ENCODE measurements at regions not wholly inside any gene's neighbourhood (a gene's known extent, or its start where the extent isn't known, plus 50 kb on each side); places are given as distances from the start of the nearest gene placed in this dataset.

- TF ChIP-seq MXI1 (IDR thresholded peaks at IDR 0.05; ENCODE audit: low read depth, low read length) = no peak
Measured at GRCh38 chr6:40276141-40276540, 311.0 kb downstream of the LRFN2 start (continued).

- Histone ChIP-seq H3K27ac (ENCODE audit: low read depth in 2 of 2, low read length in 1 of 2) (no peak overlapping the region), H3K27me3 (ENCODE audit: insufficient read depth) (no peaks in the 10 kb centered on the region), H3K4me3 (ENCODE audit: low read depth in 2 of 2, low read length in 1 of 2) (no peak overlapping the region), H4K20me1 (ENCODE audit: insufficient read depth) (no peaks in the 10 kb centered on the region), H3K4me2 (no peak overlapping the region), H3K4me1 (ENCODE audit: control insufficient read depth in 1 of 2, insufficient read depth in 2 of 2, low read depth in 1 of 2, low read length in 1 of 2) (peaks cover 0 to 8% of the 10 kb centered on the region in 2 experiments; a peak in 1 of 4 replicates), H3K79me2 (ENCODE audit: insufficient read depth) (no peaks in the 10 kb centered on the region), H3K9ac (no peak overlapping the region), H3K9me2 (no peaks in the 10 kb centered on the region), H2AFZ (ENCODE audit: low read depth) (no peak overlapping the region), H3K9me3 (no peaks in the 10 kb centered on the region), H3K36me3 (replicated peaks in 1 of 2; ENCODE audit: control insufficient read depth in 1 of 2, insufficient read depth in 2 of 2, low read length in 1 of 2) (no peaks in the 10 kb centered on the region), H3F3A (replicated peaks; ENCODE audit: insufficient read depth) (no peaks in the 10 kb centered on the region)
- ChIA-PET CTCF (no interaction called here), POLR2A (no interaction called here)
- whole genome bisulfite sequencing (ENCODE audit: low lambda C conversion rate) = 17% methylated on average over 2 of the region's 2 CpGs
- TF ChIP-seq JUND (IDR thresholded peaks at IDR 0.05) (no peak), SMC3 (IDR thresholded peaks at IDR 0.05; ENCODE audit: low read depth, low read length) (no peak), ELF1 (IDR thresholded peaks at IDR 0.05) (no peak), TCF12 (IDR thresholded peaks at IDR 0.05) (no peak), RXRA (IDR thresholded peaks at IDR 0.05; ENCODE audit: borderline replicate concordance, low read depth) (no peak), RAD21 (IDR thresholded peaks at IDR 0.05; ENCODE audit: low read length) (no peak), EP300 (IDR thresholded peaks at IDR 0.05; ENCODE audit: borderline replicate concordance in 1 of 2, low read depth in 1 of 2, low read length in 1 of 2) (no peak), CHD2 (IDR thresholded peaks at IDR 0.05; ENCODE audit: low read length, partially characterized antibody) (no peak), MEF2A (IDR thresholded peaks at IDR 0.05; ENCODE audit: borderline replicate concordance, low read depth) (no peak), GABPA (IDR thresholded peaks at IDR 0.05; ENCODE audit: low read depth) (no peak)
- no peak for DNase-seq
Measured at GRCh38 chr6:40274058-40274457, 313.1 kb downstream of the LRFN2 start.

GRCh38 chr6:40268614-40269013 lies 318.6 kb downstream of the LRFN2 start:
- Histone ChIP-seq H2AFZ (ENCODE audit: low read depth) (no peak overlapping the region), H3K27ac (ENCODE audit: low read depth in 2 of 2, low read length in 1 of 2) (no peak overlapping the region), H3K9me2 (no peaks in the 10 kb centered on the region), H3K4me2 (no peak overlapping the region), H3F3A (replicated peaks; ENCODE audit: insufficient read depth) (no peaks in the 10 kb centered on the region), H3K79me2 (ENCODE audit: insufficient read depth) (no peaks in the 10 kb centered on the region), H3K9me3 (no peaks in the 10 kb centered on the region), H3K9ac (no peak overlapping the region), H3K27me3 (ENCODE audit: insufficient read depth) (no peaks in the 10 kb centered on the region), H3K36me3 (replicated peaks in 1 of 2; ENCODE audit: control insufficient read depth in 1 of 2, insufficient read depth in 2 of 2, low read length in 1 of 2) (no peaks in the 10 kb centered on the region), H3K4me3 (ENCODE audit: low read depth in 2 of 2, low read length in 1 of 2) (no peak overlapping the region), H4K20me1 (ENCODE audit: insufficient read depth) (no peaks in the 10 kb centered on the region), H3K4me1 (ENCODE audit: control insufficient read depth in 1 of 2, insufficient read depth in 2 of 2, low read depth in 1 of 2, low read length in 1 of 2) (peaks cover 0 to 8% of the 10 kb centered on the region in 2 experiments; a peak in 1 of 4 replicates)
- ChIA-PET CTCF (no interaction called here), POLR2A (no interaction called here)
- 32% methylated on average over 4 of the region's 5 CpGs for WGBS (ENCODE audit: low lambda C conversion rate)
- no peak for DNase-seq
- TF ChIP-seq EZH2phosphoT487 (IDR thresholded peaks at IDR 0.05; ENCODE audit: borderline replicate concordance, low read depth) (no peak), FOXJ3 (CRISPR knock-in tag; IDR thresholded peaks at IDR 0.05) (no peak), GABPA (IDR thresholded peaks at IDR 0.05; ENCODE audit: low read depth) (no peak), MEF2A (IDR thresholded peaks at IDR 0.05; ENCODE audit: borderline replicate concordance, low read depth) (no peak), TEAD4 (IDR thresholded peaks at IDR 0.05; ENCODE audit: borderline replicate concordance, insufficient read depth) (no peak)
- TF ChIP-seq, protein P1, sequence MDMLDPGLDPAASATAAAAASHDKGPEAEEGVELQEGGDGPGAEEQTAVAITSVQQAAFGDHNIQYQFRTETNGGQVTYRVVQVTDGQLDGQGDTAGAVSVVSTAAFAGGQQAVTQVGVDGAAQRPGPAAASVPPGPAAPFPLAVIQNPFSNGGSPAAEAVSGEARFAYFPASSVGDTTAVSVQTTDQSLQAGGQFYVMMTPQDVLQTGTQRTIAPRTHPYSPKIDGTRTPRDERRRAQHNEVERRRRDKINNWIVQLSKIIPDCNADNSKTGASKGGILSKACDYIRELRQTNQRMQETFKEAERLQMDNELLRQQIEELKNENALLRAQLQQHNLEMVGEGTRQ (IDR thresholded peaks at IDR 0.05; ENCODE audit: borderline replicate concordance, low read depth, low read length) = no peak
